ENCODE measurements at regions not wholly inside any gene's neighbourhood (a gene's known extent, or its start where the extent isn't known, plus 50 kb on each side); places are given as distances from the start of the nearest gene placed in this dataset.

GRCh38 chr12:75905922-75906321 is 125.7 kb downstream of the PHLDA1 start (continued):
- TF ChIP-seq, protein P1, sequence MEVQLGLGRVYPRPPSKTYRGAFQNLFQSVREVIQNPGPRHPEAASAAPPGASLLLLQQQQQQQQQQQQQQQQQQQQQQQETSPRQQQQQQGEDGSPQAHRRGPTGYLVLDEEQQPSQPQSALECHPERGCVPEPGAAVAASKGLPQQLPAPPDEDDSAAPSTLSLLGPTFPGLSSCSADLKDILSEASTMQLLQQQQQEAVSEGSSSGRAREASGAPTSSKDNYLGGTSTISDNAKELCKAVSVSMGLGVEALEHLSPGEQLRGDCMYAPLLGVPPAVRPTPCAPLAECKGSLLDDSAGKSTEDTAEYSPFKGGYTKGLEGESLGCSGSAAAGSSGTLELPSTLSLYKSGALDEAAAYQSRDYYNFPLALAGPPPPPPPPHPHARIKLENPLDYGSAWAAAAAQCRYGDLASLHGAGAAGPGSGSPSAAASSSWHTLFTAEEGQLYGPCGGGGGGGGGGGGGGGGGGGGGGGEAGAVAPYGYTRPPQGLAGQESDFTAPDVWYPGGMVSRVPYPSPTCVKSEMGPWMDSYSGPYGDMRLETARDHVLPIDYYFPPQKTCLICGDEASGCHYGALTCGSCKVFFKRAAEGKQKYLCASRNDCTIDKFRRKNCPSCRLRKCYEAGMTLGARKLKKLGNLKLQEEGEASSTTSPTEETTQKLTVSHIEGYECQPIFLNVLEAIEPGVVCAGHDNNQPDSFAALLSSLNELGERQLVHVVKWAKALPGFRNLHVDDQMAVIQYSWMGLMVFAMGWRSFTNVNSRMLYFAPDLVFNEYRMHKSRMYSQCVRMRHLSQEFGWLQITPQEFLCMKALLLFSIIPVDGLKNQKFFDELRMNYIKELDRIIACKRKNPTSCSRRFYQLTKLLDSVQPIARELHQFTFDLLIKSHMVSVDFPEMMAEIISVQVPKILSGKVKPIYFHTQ (CRISPR knock-in tag; IDR thresholded peaks at IDR 0.05) = no peak
- TF ChIP-seq ZNF423 (CRISPR knock-in tag; IDR thresholded peaks at IDR 0.05) (no peak), FOXP1 (CRISPR knock-in tag; IDR thresholded peaks at IDR 0.05; ENCODE audit: borderline replicate concordance) (no peak), TP53 (CRISPR knock-in tag; IDR thresholded peaks at IDR 0.05) (no peak)

GRCh38 chr12:75900781-75901254 is 130.8 kb downstream of the PHLDA1 start:
- CTCF ChIA-PET = no interaction called here
- Mint-ChIP-seq H3K9me3 (peaks cover 7% of the 10 kb centered on the region; the same call in 1 of the 2 replicates), H3K4me1 (peaks cover 4% of the 10 kb centered on the region; the same call in 1 of the 2 replicates), H3K27me3 (ENCODE audit: low read depth) (no peaks in the 10 kb centered on the region), H3K4me3 (no peak overlapping the region), H3K27ac (no peak overlapping the region), H3K36me3 (no peaks in the 10 kb centered on the region)
- TF ChIP-seq GABPB1 (CRISPR knock-in tag; IDR thresholded peaks at IDR 0.05) (peak; percentile 12; the same call in 1 of the 2 replicates), ZNF416 (CRISPR knock-in tag; IDR thresholded peaks at IDR 0.05) (no peak), MYBL2 (CRISPR knock-in tag; IDR thresholded peaks at IDR 0.05) (no peak), TCF7 (CRISPR knock-in tag; IDR thresholded peaks at IDR 0.05; ENCODE audit: low read depth) (no peak), NR1H2 (CRISPR knock-in tag; IDR thresholded peaks at IDR 0.05) (no peak)
- TF ChIP-seq, protein P2, sequence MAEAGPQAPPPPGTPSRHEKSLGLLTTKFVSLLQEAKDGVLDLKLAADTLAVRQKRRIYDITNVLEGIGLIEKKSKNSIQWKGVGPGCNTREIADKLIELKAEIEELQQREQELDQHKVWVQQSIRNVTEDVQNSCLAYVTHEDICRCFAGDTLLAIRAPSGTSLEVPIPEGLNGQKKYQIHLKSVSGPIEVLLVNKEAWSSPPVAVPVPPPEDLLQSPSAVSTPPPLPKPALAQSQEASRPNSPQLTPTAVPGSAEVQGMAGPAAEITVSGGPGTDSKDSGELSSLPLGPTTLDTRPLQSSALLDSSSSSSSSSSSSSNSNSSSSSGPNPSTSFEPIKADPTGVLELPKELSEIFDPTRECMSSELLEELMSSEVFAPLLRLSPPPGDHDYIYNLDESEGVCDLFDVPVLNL (CRISPR knock-in tag; IDR thresholded peaks at IDR 0.05; ENCODE audit: borderline replicate concordance, low read depth) = no peak
- no peak for DNase-seq (ENCODE audit: low spot score)
- POLR2A ChIA-PET = no interaction called here
- no peak for ATAC-seq

- ChIA-PET CTCF (no interaction called here), POLR2A (no interaction called here)
- H3K27ac Mint-ChIP-seq = no peak overlapping the region
- TF ChIP-seq MLX (CRISPR knock-in tag; IDR thresholded peaks at IDR 0.05) (no peak), TEAD1 (CRISPR knock-in tag; IDR thresholded peaks at IDR 0.05) (no peak), ZNF317 (CRISPR knock-in tag; IDR thresholded peaks at IDR 0.05; ENCODE audit: borderline replicate concordance, low read depth) (no peak)
- no peak overlapping the region for H3K4me3 Mint-ChIP-seq
- no peaks in the 10 kb centered on the region for H3K27me3 Mint-ChIP-seq (ENCODE audit: low read depth)
- H3K9me3 Mint-ChIP-seq = peaks cover 7% of the 10 kb centered on the region; the same call in 1 of the 2 replicates
- H3K4me1 Mint-ChIP-seq = peaks cover 10% of the 10 kb centered on the region
- no peak for DNase-seq (ENCODE audit: low spot score)
- H3K36me3 Mint-ChIP-seq = no peaks in the 10 kb centered on the region
- ATAC-seq = no peak
Measured at GRCh38 chr12:75900226-75900625, 131.3 kb downstream of the PHLDA1 start.

- Mint-ChIP-seq H3K9me3 (peaks cover 7% of the 10 kb centered on the region; the same call in 1 of the 2 replicates), H3K36me3 (no peaks in the 10 kb centered on the region), H3K4me1 (peaks cover 28% of the 10 kb centered on the region), H3K27me3 (ENCODE audit: low read depth) (no peaks in the 10 kb centered on the region), H3K4me3 (no peak overlapping the region), H3K27ac (no peak overlapping the region)
- DNase-seq (ENCODE audit: low spot score) (no peak), ATAC-seq (peak; percentile 72)
- POLR2A ChIA-PET = no interaction called here
- CTCF ChIA-PET = no interaction called here
- TF ChIP-seq ZNF263 (CRISPR knock-in tag; IDR thresholded peaks at IDR 0.05; ENCODE audit: low read depth) = no peak
- TF ChIP-seq SP1 (CRISPR knock-in tag; conservative IDR thresholded peaks at IDR 0.05) = no peak
- no peak for TF ChIP-seq PRDM15 (CRISPR knock-in tag; IDR thresholded peaks at IDR 0.05)
- no peak for TF ChIP-seq ZNF671 (CRISPR knock-in tag; IDR thresholded peaks at IDR 0.05)
- TF ChIP-seq TEAD1 (CRISPR knock-in tag; IDR thresholded peaks at IDR 0.05) = no peak
- TF ChIP-seq, protein P3, sequence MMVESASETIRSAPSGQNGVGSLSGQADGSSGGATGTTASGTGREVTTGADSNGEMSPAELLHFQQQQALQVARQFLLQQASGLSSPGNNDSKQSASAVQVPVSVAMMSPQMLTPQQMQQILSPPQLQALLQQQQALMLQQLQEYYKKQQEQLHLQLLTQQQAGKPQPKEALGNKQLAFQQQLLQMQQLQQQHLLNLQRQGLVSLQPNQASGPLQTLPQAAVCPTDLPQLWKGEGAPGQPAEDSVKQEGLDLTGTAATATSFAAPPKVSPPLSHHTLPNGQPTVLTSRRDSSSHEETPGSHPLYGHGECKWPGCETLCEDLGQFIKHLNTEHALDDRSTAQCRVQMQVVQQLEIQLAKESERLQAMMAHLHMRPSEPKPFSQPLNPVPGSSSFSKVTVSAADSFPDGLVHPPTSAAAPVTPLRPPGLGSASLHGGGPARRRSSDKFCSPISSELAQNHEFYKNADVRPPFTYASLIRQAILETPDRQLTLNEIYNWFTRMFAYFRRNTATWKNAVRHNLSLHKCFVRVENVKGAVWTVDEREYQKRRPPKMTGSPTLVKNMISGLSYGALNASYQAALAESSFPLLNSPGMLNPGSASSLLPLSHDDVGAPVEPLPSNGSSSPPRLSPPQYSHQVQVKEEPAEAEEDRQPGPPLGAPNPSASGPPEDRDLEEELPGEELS (CRISPR knock-in tag; IDR thresholded peaks at IDR 0.05) = no peak
Measured at GRCh38 chr12:75894965-75895754, 136.4 kb downstream of the PHLDA1 start.

Data from WTC11 (cell line).